ENCODE measurements at regions not wholly inside any gene's neighbourhood (a gene's known extent, or its start where the extent isn't known, plus 50 kb on each side); places are given as distances from the start of the nearest gene placed in this dataset.
A peak's percentile ranks its signal among the peaks of the same experiment; 100 is the strongest.

DNA sequence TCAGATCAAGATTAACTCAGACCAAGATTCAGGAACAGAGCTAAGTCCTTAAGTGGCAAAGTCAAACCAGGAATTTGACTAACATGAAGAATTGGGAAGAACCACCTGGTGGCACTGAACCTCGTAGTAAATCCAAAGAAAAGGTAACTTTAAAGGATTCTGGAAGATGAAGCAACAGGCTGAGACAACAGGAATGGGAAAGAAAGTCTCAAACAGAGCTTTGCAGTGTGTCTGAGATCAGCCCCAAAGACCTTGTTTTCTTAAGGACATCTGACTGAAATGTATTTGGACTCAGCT, 126.1 kb downstream of the ASB9 start:
- H3K4me1 ChIP-seq: no peaks in the 10 kb centered on the region
- no peaks in the 10 kb centered on the region for H3K27me3 ChIP-seq
- no peak overlapping the region for H3K27ac ChIP-seq
- no peaks in the 10 kb centered on the region for H3K9me3 ChIP-seq
- no peak overlapping the region for H3K4me3 ChIP-seq
- TF ChIP-seq POLR2A (IDR thresholded peaks at IDR 0.05): no peak
- TF ChIP-seq, protein P1, sequence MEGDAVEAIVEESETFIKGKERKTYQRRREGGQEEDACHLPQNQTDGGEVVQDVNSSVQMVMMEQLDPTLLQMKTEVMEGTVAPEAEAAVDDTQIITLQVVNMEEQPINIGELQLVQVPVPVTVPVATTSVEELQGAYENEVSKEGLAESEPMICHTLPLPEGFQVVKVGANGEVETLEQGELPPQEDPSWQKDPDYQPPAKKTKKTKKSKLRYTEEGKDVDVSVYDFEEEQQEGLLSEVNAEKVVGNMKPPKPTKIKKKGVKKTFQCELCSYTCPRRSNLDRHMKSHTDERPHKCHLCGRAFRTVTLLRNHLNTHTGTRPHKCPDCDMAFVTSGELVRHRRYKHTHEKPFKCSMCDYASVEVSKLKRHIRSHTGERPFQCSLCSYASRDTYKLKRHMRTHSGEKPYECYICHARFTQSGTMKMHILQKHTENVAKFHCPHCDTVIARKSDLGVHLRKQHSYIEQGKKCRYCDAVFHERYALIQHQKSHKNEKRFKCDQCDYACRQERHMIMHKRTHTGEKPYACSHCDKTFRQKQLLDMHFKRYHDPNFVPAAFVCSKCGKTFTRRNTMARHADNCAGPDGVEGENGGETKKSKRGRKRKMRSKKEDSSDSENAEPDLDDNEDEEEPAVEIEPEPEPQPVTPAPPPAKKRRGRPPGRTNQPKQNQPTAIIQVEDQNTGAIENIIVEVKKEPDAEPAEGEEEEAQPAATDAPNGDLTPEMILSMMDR (IDR thresholded peaks at IDR 0.05): no peak
- no peak for DNase-seq
- no peaks in the 10 kb centered on the region for H3K36me3 ChIP-seq
- intact Hi-C loops (cut with DNase I; ENCODE audit: low total_unique reads): no loop called here

DNA sequence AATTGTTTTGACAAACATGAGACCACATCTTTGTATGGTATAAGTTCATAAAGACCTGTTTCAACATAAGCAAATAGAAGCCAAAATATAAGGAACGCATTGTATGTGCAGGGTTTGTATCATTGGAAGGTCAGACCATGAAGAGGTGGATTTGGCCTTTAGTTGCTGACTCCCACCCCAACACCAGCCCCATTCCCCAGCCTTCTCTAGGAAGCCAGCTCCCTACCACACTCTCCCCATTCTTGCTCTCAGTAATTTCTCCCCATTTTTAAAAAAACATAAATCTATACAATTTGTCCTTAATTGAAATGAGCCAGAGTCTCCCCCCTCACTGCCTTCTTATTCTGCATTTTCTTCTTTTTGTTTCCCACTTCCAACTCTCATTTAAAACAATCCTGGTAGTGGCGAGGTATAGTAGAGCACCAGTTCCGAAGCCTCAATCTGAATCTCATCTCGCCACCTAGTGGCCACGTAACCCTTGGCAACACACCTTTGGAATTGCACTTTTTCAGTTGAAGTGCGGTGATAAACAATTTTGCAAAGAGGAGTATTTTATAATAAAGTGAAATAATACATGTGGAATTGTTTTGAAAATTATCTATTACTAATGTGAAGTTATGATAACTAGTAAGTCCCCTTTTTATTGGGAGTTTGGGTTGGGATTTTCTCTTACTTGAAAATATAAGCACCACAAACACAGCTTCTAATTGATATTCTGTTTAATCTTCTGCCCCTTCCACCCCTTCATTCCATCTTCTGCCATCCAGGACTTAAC, 126.6 kb downstream of the ASB9 start:
- Histone ChIP-seq H3K4me3 (no peak overlapping the region), H3K27ac (no peak overlapping the region), H3K4me1 (no peaks in the 10 kb centered on the region), H3K36me3 (no peaks in the 10 kb centered on the region), H3K9me3 (no peaks in the 10 kb centered on the region), H3K27me3 (no peaks in the 10 kb centered on the region)
- intact Hi-C loops (cut with DNase I; ENCODE audit: low total_unique reads): no loop called here
- peak; percentile 22 for DNase-seq
- TF ChIP-seq POLR2A (IDR thresholded peaks at IDR 0.05): no peak
- TF ChIP-seq, protein P1 (IDR thresholded peaks at IDR 0.05): peak; percentile 45 to 55 (median 45)

DNA sequence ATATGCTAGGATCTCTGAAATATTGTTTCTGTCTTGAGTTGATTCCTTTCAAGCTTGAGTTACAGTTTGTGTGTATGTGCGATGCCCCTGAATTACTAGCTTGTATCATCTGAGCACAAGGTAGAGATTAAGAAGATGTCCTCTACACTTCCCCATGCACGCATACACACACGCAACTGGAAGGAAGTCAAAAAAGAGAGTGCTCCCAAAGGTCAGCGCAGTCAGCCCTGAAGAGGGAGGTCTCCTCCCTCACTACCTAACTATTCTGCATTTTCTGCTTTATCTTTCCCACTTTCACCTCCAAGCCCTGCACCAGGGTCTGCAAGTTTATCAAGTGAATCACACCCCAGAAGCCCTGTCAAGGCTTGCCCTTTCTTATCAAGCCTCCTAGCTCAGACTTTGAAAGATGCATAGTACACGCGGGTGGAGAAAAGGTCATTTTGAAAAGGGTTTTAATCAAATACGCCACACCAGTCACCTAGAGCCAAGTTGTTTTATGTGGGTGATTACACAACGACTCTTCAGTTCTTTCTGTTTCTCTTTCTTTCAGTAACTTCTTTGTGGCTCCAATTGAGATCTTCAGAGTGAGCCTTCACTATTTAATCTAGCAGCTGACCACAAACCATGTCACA, 127.7 kb downstream of the ASB9 start:
- DNase-seq: no peak
- no peaks in the 10 kb centered on the region for H3K9me3 ChIP-seq
- TF ChIP-seq, protein P1 (IDR thresholded peaks at IDR 0.05): no peak
- no peak for TF ChIP-seq POLR2A (IDR thresholded peaks at IDR 0.05)
- no peak overlapping the region for H3K4me3 ChIP-seq
- H3K27me3 ChIP-seq: no peaks in the 10 kb centered on the region
- intact Hi-C loops (cut with DNase I; ENCODE audit: low total_unique reads): no loop called here
- H3K36me3 ChIP-seq: no peaks in the 10 kb centered on the region
- H3K4me1 ChIP-seq: no peaks in the 10 kb centered on the region
- no peak overlapping the region for H3K27ac ChIP-seq

DNA sequence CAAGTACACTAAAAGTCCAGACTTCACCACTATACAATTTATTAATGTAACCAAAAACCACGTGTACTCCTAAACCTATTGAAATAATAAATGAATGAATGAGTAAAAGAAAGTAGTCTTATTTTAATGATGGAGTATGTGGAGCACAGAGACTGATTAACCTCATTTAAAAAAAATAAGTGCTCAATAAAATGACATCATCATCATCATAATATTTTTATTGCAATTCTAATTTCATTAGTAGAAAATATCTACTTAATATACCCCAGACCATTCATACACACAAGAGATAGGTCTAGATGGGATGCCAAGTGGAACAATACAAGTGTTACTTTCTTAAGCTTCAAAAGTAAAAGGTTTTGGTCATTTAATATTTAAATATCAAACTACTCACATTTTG, 133.1 kb downstream of the ASB9 start:
- Histone ChIP-seq H3K4me1 (no peaks in the 10 kb centered on the region), H3K4me3 (no peak overlapping the region), H3K9me3 (no peaks in the 10 kb centered on the region), H3K36me3 (no peaks in the 10 kb centered on the region), H3K27me3 (no peaks in the 10 kb centered on the region), H3K27ac (no peak overlapping the region)
- intact Hi-C loops (cut with DNase I; ENCODE audit: low total_unique reads): no loop called here
- no peak for DNase-seq
- TF ChIP-seq, protein P1 (IDR thresholded peaks at IDR 0.05): no peak
- no peak for TF ChIP-seq POLR2A (IDR thresholded peaks at IDR 0.05)

DNA sequence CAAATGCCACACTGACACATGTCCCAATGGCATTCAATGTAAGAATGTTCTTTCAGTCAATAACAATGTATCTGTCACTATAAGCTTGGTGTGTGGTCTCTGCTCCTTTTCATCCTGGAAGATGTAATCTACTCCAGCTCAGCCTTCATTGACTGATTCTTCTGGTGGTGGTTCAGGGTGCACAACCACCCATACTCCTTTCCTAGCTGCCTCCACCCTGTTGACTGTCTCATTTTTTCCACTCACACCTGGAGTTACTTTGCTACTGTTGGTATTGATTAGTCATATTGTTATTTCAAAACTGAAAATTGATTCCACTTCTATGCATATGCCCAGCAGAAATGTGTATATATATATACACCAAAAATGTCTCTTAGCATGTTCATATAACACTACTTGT, 140.5 kb downstream of the ASB9 start:
- Histone ChIP-seq H3K27me3 (no peaks in the 10 kb centered on the region), H3K4me1 (no peaks in the 10 kb centered on the region), H3K9me3 (no peaks in the 10 kb centered on the region), H3K36me3 (no peaks in the 10 kb centered on the region), H3K4me3 (no peak overlapping the region), H3K27ac (no peak overlapping the region)
- no peak for DNase-seq
- TF ChIP-seq, protein P1 (IDR thresholded peaks at IDR 0.05): no peak
- TF ChIP-seq POLR2A (IDR thresholded peaks at IDR 0.05): no peak
- intact Hi-C loops (cut with DNase I; ENCODE audit: low total_unique reads): no loop called here
